ENCODE measurements at regions not wholly inside any gene's neighbourhood (a gene's known extent, or its start where the extent isn't known, plus 50 kb on each side); places are given as distances from the start of the nearest gene placed in this dataset.

- DNase-seq (ENCODE audit: low read depth in 2 of 2): no peak
- no peak overlapping the region for H3K4me3 ChIP-seq (replicated peaks in 1 of 2; ENCODE audit: low read depth in 2 of 2, low read length in 2 of 2)
- TF ChIP-seq CTCF (IDR thresholded peaks at IDR 0.05; ENCODE audit: low read depth, low read length): no peak
Observed at GRCh38 chr9:87088621-87089365, 141.5 kb upstream of the GAS1 start.

GRCh38 chr9:87089506-87089905 lies 142.2 kb upstream of the GAS1 start:
- DNase-seq (ENCODE audit: low read depth in 2 of 2): no peak
- no peak for TF ChIP-seq CTCF (IDR thresholded peaks at IDR 0.05; ENCODE audit: low read depth, low read length)
- no peak overlapping the region for H3K4me3 ChIP-seq (replicated peaks in 1 of 2; ENCODE audit: low read depth in 2 of 2, low read length in 2 of 2)

GRCh38 chr9:87089929-87090328 lies 142.6 kb upstream of the GAS1 start:
- peak in 1 of 2 donors; percentile 56 for DNase-seq (ENCODE audit: low read depth in 2 of 2)
- no peak overlapping the region for H3K4me3 ChIP-seq (replicated peaks in 1 of 2; ENCODE audit: low read depth in 2 of 2, low read length in 2 of 2)
- TF ChIP-seq CTCF (IDR thresholded peaks at IDR 0.05; ENCODE audit: low read depth, low read length): no peak

- no peak for TF ChIP-seq CTCF (IDR thresholded peaks at IDR 0.05; ENCODE audit: low read depth, low read length)
- no peak for DNase-seq (ENCODE audit: low read depth in 2 of 2)
- H3K4me3 ChIP-seq (replicated peaks in 1 of 2; ENCODE audit: low read depth in 2 of 2, low read length in 2 of 2): no peak overlapping the region
Observed at GRCh38 chr9:87093777-87094176, 146.5 kb upstream of the GAS1 start.

GRCh38 chr9:87095951-87096350 lies 148.6 kb upstream of the GAS1 start:
- DNase-seq (ENCODE audit: low read depth in 2 of 2): no peak
- H3K4me3 ChIP-seq (replicated peaks in 1 of 2; ENCODE audit: low read depth in 2 of 2, low read length in 2 of 2): no peak overlapping the region
- no peak for TF ChIP-seq CTCF (IDR thresholded peaks at IDR 0.05; ENCODE audit: low read depth, low read length)

GRCh38 chr9:87096506-87096905 lies 149.2 kb upstream of the GAS1 start:
- TF ChIP-seq CTCF (IDR thresholded peaks at IDR 0.05; ENCODE audit: low read depth, low read length): no peak
- DNase-seq (ENCODE audit: low read depth in 2 of 2): no peak
- no peak overlapping the region for H3K4me3 ChIP-seq (replicated peaks in 1 of 2; ENCODE audit: low read depth in 2 of 2, low read length in 2 of 2)

GRCh38 chr9:87097238-87097637 lies 149.9 kb upstream of the GAS1 start:
- no peak for TF ChIP-seq CTCF (IDR thresholded peaks at IDR 0.05; ENCODE audit: low read depth, low read length)
- DNase-seq (ENCODE audit: low read depth in 2 of 2): no peak
- H3K4me3 ChIP-seq (replicated peaks in 1 of 2; ENCODE audit: low read depth in 2 of 2, low read length in 2 of 2): no peak overlapping the region
